Liver (tissue), 3 donors: ENCODE measurements at regions not wholly inside any gene's neighbourhood (a gene's known extent, or its start where the extent isn't known, plus 50 kb on each side); places are given as distances from the start of the nearest gene placed in this dataset.
"Not testable (repeated sequence)": the region's sequence is repeated elsewhere in the genome, so short reads cannot be mapped to it uniquely, and the experiment has no call there.

Source experiments
- MAX ChIP-seq: IDR thresholded peaks from 2 replicates; pipeline ENCODE4 v1.6.1; 2016; ENCODE audit warnings: antibody characterized with exemption
- NR2F2 ChIP-seq: IDR thresholded peaks from 2 replicates; pipeline ENCODE4 v1.6.1; 2016; ENCODE audit warnings: antibody characterized with exemption
- RAD21 ChIP-seq, 2 donors: IDR thresholded peaks; 2 replicates each; pipeline ENCODE4 v1.6.1; 2016; ENCODE audit warnings: antibody characterized with exemption in 2 of 2, mild to moderate bottlenecking in 2 of 2
- TAF1 ChIP-seq: conservative IDR thresholded peaks from 2 replicates; pipeline ENCODE4 v1.6.1; 2016; ENCODE audit warnings: antibody characterized with exemption, mild to moderate bottlenecking
- YY1 ChIP-seq: IDR thresholded peaks from 2 replicates; pipeline ENCODE4 v1.6.1; 2016; ENCODE audit warnings: antibody characterized with exemption, mild to moderate bottlenecking
- TF ChIP-seq, protein P1 (sequence below): fragments of 150-350 bp; IDR thresholded peaks from 2 replicates; pipeline ENCODE4 v1.5.1; 2017; ENCODE audit warnings: improper control_type of control experiment, low read depth, low read length; ENCODE audit not compliant: missing input control
- donor health status: healthy.
- donor health status: healthy.

DNA sequence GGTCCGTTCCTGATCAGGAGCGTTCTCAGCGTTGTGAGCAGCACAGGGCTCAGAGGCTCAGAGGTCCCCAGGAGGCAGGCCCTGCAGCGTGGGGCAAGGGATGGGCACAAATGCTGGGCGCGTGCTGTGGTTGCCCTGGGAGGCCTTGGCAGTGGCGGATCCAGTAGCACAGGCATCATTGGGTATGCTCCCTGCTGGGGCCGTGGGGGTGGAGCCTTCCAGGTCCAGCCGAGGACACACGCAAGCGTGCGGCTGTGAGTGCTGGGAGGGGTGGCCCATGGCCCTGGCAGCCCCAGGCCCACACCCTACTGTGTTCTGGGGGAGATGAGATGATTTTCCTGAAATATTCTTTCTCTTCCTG is 253.6 kb downstream of the ADGRD1 start:
- TF ChIP-seq, protein P1, sequence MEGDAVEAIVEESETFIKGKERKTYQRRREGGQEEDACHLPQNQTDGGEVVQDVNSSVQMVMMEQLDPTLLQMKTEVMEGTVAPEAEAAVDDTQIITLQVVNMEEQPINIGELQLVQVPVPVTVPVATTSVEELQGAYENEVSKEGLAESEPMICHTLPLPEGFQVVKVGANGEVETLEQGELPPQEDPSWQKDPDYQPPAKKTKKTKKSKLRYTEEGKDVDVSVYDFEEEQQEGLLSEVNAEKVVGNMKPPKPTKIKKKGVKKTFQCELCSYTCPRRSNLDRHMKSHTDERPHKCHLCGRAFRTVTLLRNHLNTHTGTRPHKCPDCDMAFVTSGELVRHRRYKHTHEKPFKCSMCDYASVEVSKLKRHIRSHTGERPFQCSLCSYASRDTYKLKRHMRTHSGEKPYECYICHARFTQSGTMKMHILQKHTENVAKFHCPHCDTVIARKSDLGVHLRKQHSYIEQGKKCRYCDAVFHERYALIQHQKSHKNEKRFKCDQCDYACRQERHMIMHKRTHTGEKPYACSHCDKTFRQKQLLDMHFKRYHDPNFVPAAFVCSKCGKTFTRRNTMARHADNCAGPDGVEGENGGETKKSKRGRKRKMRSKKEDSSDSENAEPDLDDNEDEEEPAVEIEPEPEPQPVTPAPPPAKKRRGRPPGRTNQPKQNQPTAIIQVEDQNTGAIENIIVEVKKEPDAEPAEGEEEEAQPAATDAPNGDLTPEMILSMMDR = not testable (repeated sequence)
- not testable (repeated sequence) for TF ChIP-seq RAD21 (IDR thresholded peaks at IDR 0.05); YY1; MAX; NR2F2; TAF1
